ACC112 (cell line): ENCODE measurements at regions not wholly inside any gene's neighbourhood (a gene's known extent, or its start where the extent isn't known, plus 50 kb on each side); places are given as distances from the start of the nearest gene placed in this dataset.
A peak's percentile ranks its signal among the peaks of the same experiment; 100 is the strongest.

ENCODE experiments used
- H2AFZ ChIP-seq: fragments of 200-600 bp; sonication (generic); one replicate; pipeline ENCODE4 v1.6.0; 2017; ENCODE audit warnings: antibody characterized with exemption, low read length; ENCODE audit not compliant: unreplicated experiment
- H3K27ac ChIP-seq: fragments of 200-600 bp; sonication (generic); 2 replicates; pipeline ENCODE4 v1.5.1; 2014; ENCODE audit warnings: low read depth, mild to moderate bottlenecking, antibody characterized with exemption, low read length, moderate library complexity
- H3K27me3 ChIP-seq: fragments of 200-600 bp; sonication (generic); 2 replicates; pipeline ENCODE4 v1.6.1; 2014; ENCODE audit warnings: mild to moderate bottlenecking, antibody characterized with exemption, low read length, moderate library complexity, mixed read lengths; ENCODE audit not compliant: insufficient read depth
- H3K36me3 ChIP-seq: fragments of 200-600 bp; sonication (generic); 2 replicates; pipeline ENCODE4 v1.6.1; 2016; ENCODE audit warnings: mild to moderate bottlenecking, antibody characterized with exemption, low read length, moderate library complexity, mixed read lengths; ENCODE audit not compliant: insufficient read depth
- H3K4me1 ChIP-seq: fragments of 200-600 bp; sonication (generic); one replicate; pipeline ENCODE4 v1.6.1; 2016; ENCODE audit warnings: low read length, mixed read lengths; ENCODE audit not compliant: insufficient read depth, unreplicated experiment, control insufficient read depth
- H3K4me3 ChIP-seq: fragments of 200-600 bp; sonication (generic); 2 replicates; pipeline ENCODE4 v1.5.1; 2014; ENCODE audit warnings: mild to moderate bottlenecking, low read depth, low read length
- H3K79me2 ChIP-seq: fragments of 200-600 bp; sonication (generic); one replicate; pipeline ENCODE4 v1.6.0; 2016; ENCODE audit warnings: low read length; ENCODE audit not compliant: control insufficient read depth, unreplicated experiment, insufficient read depth

DNA sequence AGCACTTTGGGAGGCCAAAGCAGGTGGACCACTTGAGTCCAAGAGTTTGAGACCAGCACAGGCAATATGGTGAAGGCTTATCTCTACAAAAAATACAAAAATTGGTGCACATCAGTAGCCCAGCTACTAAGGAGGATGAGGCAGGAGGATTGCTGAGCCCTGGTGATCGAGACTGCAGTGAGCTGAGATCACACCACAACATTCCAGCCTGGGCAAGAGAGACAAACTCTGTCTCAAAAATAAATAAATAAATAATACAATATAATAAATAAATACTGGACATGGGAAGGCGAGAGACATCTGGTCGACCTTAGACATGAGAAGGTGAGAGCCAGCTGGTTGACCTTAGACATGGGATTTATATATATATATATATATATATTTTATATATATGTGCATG is 119.8 kb upstream of the SLC38A4 start:
- no peaks in the 10 kb centered on the region for H3K36me3 ChIP-seq
- H3K4me3 ChIP-seq, result no peak overlapping the region
- H3K4me1 ChIP-seq, result peaks cover 26% of the 10 kb centered on the region
- no peak overlapping the region for H2AFZ ChIP-seq
- H3K79me2 ChIP-seq, result no peaks in the 10 kb centered on the region
- no peak overlapping the region for H3K27ac ChIP-seq
- H3K27me3 ChIP-seq, result no peaks in the 10 kb centered on the region

- Histone ChIP-seq H3K79me2 (no peaks in the 10 kb centered on the region), H2AFZ (no peak overlapping the region), H3K4me1 (peaks cover 26% of the 10 kb centered on the region), H3K27ac (no peak overlapping the region), H3K4me3 (no peak overlapping the region), H3K27me3 (no peaks in the 10 kb centered on the region), H3K36me3 (no peaks in the 10 kb centered on the region)
Observed at GRCh38 chr12:46946137-46946536, 120.3 kb upstream of the SLC38A4 start.

- H3K27me3 ChIP-seq, result no peaks in the 10 kb centered on the region
- H3K4me3 ChIP-seq, result no peak overlapping the region
- H2AFZ ChIP-seq, result no peak overlapping the region
- no peaks in the 10 kb centered on the region for H3K79me2 ChIP-seq
- H3K27ac ChIP-seq, result no peak overlapping the region
- peaks cover 15% of the 10 kb centered on the region for H3K4me1 ChIP-seq
- no peaks in the 10 kb centered on the region for H3K36me3 ChIP-seq
Observed at GRCh38 chr12:46948936-46949545, 123.2 kb upstream of the SLC38A4 start.

GRCh38 chr12:46950094-46950493 is 124.3 kb upstream of the SLC38A4 start:
- Histone ChIP-seq H3K4me1 (peaks cover 13% of the 10 kb centered on the region), H3K27me3 (no peaks in the 10 kb centered on the region), H3K79me2 (no peaks in the 10 kb centered on the region), H3K4me3 (no peak overlapping the region), H2AFZ (no peak overlapping the region), H3K27ac (no peak overlapping the region), H3K36me3 (no peaks in the 10 kb centered on the region)

DNA sequence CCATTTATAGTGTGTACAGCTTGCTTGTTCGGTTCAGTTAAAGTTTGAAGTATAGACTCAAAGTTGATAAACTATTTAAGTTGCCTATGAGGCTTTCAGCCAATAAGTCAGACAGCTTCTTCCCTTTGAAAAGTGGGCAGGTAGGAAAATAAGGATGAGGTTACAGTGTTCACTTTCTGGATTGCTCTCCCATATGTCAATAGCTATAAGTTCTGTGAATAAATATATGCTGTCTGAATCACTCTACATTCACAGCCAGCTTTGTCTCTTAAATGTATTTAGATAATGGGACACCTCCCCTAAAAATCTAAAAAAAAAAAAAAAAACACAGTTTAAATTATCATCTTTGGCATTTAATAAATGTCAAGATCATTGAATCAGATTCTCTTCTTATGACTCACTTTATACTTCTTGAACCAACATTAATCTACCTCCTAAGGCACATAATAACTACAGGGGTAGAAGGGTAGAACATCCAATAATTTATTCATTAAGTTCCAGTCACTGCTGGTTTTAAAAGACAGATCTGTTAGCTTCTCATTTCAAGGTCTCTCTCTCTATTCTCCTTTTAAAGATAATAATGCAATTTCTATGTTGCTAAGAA is 126.4 kb upstream of the PCED1B start:
- no peak overlapping the region for H3K27ac ChIP-seq
- H3K27me3 ChIP-seq, result no peaks in the 10 kb centered on the region
- H3K36me3 ChIP-seq, result no peaks in the 10 kb centered on the region
- no peak overlapping the region for H2AFZ ChIP-seq
- H3K4me3 ChIP-seq, result no peak overlapping the region
- peaks cover 13% of the 10 kb centered on the region for H3K4me1 ChIP-seq
- no peaks in the 10 kb centered on the region for H3K79me2 ChIP-seq

DNA sequence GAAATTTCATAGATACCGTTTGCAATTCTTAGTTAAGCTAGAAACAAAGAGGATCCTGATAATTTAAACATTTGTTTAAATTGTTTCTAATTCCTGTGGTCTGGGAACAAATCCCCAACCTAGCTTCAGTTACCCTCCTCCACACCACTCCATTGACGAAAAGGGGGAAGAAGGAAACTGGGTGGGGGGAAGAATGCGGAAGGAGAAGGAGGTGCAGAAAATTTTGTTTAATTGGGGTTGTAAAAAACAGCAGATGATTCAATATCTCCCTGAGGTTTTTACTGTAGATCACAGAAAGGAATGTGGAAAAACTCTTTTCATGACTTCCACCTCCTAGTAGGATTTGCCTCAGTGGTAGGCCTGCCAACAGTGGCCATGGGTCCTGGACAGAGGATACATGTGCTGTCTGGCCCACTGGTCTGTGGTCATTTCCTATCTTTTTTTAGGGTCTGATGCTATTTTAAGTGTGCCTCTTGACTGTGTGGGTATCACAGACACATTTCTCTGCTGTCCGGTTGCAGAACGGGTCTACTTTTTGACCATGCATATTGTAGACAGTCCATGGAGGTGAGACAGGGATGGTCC is 122.9 kb upstream of the PCED1B start:
- H3K27ac ChIP-seq, result no peak overlapping the region
- no peaks in the 10 kb centered on the region for H3K27me3 ChIP-seq
- no peak overlapping the region for H3K4me3 ChIP-seq
- no peaks in the 10 kb centered on the region for H3K36me3 ChIP-seq
- no peaks in the 10 kb centered on the region for H3K79me2 ChIP-seq
- peaks cover 39% of the 10 kb centered on the region for H3K4me1 ChIP-seq
- no peak overlapping the region for H2AFZ ChIP-seq

DNA sequence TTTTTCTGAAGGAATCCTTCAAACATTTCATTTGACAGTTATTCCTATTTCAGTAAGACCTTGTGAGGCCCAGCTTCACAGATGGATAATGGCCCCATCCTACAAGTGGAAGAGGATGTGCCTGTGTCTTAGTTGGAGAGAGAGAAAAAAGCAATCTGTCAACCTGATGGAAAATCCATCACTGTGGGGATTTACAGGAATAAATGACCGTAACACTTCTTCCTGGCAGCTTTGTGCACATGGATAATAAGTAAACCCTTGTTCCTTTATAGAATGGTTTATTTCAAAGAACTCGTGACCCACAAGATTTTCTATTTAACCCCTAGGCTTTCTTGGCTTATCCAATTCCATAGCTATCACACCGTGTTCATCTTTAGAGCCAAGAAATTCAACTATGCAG is 121.4 kb upstream of the PCED1B start:
- Histone ChIP-seq H3K36me3 (no peaks in the 10 kb centered on the region), H3K27ac (no peak overlapping the region), H3K4me1 (peaks cover 30% of the 10 kb centered on the region), H3K4me3 (no peak overlapping the region), H3K27me3 (no peaks in the 10 kb centered on the region), H3K79me2 (no peaks in the 10 kb centered on the region), H2AFZ (no peak overlapping the region)

DNA sequence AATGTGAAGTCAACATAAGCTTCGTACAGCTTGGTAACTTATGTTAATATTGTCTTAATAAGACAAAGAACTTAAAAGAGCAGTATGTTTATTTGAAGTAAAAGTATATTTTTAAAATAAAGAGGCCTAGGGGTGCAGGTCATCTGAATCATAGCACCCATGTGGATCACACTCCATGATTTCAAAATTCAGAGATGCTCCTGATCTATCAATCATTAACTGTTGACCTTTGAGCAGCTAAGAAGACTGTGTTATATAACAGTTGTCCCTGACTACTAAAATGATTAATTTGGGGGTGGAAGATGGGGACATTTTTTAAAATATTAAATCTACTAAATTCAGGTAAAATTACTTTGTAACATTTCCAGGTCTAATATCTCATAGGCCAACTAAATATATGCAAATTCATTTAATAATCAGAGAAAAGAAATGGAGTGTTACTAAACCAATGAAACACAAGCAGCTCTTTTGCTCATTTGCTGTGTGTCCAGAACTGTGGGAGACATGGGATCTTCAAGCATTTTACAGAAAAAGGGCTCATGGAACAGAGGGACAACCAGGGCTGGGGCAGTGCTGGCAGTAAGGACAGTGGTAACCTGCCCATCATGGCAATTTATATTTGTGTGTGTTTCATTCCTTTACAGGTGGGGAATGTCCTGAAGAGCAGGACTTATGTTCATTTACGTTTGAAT is 120.7 kb upstream of the PCED1B start:
- peaks cover 32% of the 10 kb centered on the region for H3K4me1 ChIP-seq
- H3K4me3 ChIP-seq, result peak overlapping the region; percentile 53
- peak overlapping the region; percentile 54 for H3K27ac ChIP-seq
- H3K36me3 ChIP-seq, result no peaks in the 10 kb centered on the region
- no peak overlapping the region for H2AFZ ChIP-seq
- no peaks in the 10 kb centered on the region for H3K27me3 ChIP-seq
- no peaks in the 10 kb centered on the region for H3K79me2 ChIP-seq

GRCh38 chr12:46959502-46959901 is 119.9 kb upstream of the PCED1B start:
- H3K79me2 ChIP-seq, result no peaks in the 10 kb centered on the region
- no peak overlapping the region for H2AFZ ChIP-seq
- H3K27me3 ChIP-seq, result no peaks in the 10 kb centered on the region
- peaks cover 40% of the 10 kb centered on the region for H3K4me1 ChIP-seq
- no peaks in the 10 kb centered on the region for H3K36me3 ChIP-seq
- H3K4me3 ChIP-seq, result peak overlapping the region; percentile 53
- peak overlapping the region; percentile 54 for H3K27ac ChIP-seq

DNA sequence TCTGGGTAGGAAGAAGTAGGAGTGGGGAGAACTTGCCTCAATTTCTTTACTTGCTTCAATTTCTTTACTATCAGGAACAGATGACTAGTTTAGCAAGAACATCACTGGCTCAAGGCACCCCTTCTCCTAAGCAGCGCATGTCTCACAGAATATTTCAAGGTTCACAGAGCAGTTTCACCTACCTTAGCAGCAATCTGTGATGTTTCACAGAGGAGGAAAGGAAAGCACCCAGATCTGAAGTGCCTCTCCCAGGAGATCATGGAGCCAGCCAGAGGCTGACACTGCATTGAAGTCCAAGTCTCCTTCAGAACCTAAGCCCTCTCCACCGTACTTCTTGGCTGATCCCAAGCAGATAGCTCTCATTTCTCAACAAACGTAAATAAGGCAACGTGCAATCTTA is 118.7 kb upstream of the PCED1B start:
- Histone ChIP-seq H3K36me3 (no peaks in the 10 kb centered on the region), H3K4me3 (no peak overlapping the region), H3K79me2 (no peaks in the 10 kb centered on the region), H3K27ac (no peak overlapping the region), H3K27me3 (no peaks in the 10 kb centered on the region), H3K4me1 (peaks cover 52% of the 10 kb centered on the region), H2AFZ (no peak overlapping the region)

DNA sequence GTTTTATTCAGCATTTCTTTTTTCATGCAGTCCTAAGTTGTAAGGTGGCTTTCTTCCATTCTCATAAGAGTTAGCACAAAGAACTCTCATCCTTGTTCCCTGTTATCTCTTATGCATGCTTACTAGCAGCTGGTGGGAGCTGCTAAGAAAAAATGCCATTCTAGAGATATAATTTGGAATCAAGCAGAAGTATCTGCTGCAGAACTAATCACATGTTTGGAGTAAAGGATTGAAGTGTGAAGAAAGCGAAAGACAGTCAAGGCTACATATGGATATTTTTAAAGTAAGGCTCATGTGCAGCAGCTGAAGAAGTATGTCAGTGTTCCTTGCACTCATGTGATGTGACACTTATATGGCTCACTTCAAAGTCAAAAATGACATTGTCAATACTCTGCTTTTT is 116.2 kb upstream of the PCED1B start:
- peaks cover 52% of the 10 kb centered on the region for H3K4me1 ChIP-seq
- no peak overlapping the region for H2AFZ ChIP-seq
- no peak overlapping the region for H3K27ac ChIP-seq
- no peaks in the 10 kb centered on the region for H3K36me3 ChIP-seq
- H3K79me2 ChIP-seq, result no peaks in the 10 kb centered on the region
- no peak overlapping the region for H3K4me3 ChIP-seq
- no peaks in the 10 kb centered on the region for H3K27me3 ChIP-seq
